Muscle of leg (tissue), 3 donors: ENCODE measurements at regions not wholly inside any gene's neighbourhood (a gene's known extent, or its start where the extent isn't known, plus 50 kb on each side); places are given as distances from the start of the nearest gene placed in this dataset.
"Not testable (repeated sequence)": the region's sequence is repeated elsewhere in the genome, so short reads cannot be mapped to it uniquely, and the experiment has no call there.

ENCODE experiments used
- DNase-seq: peaks from one replicate; pipeline ENCODE4 v3.0.0; 2013
- H3K27ac ChIP-seq: one replicate; pipeline ENCODE4 v1.5.1; 2013; ENCODE audit warnings: mild to moderate bottlenecking, low read length, control low read depth
- H3K27me3 ChIP-seq: one replicate; pipeline ENCODE4 v1.6.1; 2013; ENCODE audit warnings: low read length; ENCODE audit not compliant: control insufficient read depth, insufficient read depth
- H3K36me3 ChIP-seq: one replicate; pipeline ENCODE4 v1.6.1; 2013; ENCODE audit warnings: low read length; ENCODE audit not compliant: control insufficient read depth, insufficient read depth
- H3K4me1 ChIP-seq: one replicate; pipeline ENCODE4 v1.6.1; 2013; ENCODE audit warnings: low read length; ENCODE audit not compliant: control insufficient read depth, insufficient read depth
- H3K4me3 ChIP-seq: one replicate; pipeline ENCODE4 v1.5.1; 2013; ENCODE audit warnings: low read length, control low read depth
- H3K9me3 ChIP-seq: replicated peaks from 2 replicates; pipeline ENCODE4 v1.6.1; 2013; ENCODE audit warnings: low read depth, low read length; ENCODE audit not compliant: control insufficient read depth
- WGBS: methylation state at CpG from one replicate; pipeline ENCODE4 v1.1.5; 2013; ENCODE audit warnings: missing lambda C conversion rate; ENCODE audit not compliant: insufficient coverage; 5-methylcytosine and 5-hydroxymethylcytosine counted together

DNA sequence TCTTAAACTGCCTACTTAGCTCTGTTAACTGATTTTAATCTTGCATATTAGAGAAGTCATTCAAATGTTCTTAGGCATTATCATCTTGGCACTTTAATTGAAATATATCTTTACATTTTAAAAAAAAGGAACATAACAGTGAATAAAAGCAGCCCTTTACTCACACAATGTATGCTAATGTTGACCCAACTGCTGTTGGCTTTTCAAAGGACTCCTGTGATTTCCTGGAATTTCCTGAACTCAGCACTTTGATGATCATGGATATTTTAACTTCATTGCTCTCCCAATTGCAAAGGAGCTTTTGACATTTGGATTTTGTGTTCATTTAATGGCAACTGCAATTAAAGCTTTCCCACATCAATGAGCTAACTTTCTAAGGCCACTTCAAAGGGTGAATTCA is 1230.3 kb downstream of the DIAPH3 start:
- H3K4me1 ChIP-seq, result no peaks in the 10 kb centered on the region
- no peaks in the 10 kb centered on the region for H3K9me3 ChIP-seq
- no peaks in the 10 kb centered on the region for H3K36me3 ChIP-seq
- DNase-seq, result no peak
- no peaks in the 10 kb centered on the region for H3K27me3 ChIP-seq
- no peak overlapping the region for H3K4me3 ChIP-seq
- H3K27ac ChIP-seq, result no peak overlapping the region

DNA sequence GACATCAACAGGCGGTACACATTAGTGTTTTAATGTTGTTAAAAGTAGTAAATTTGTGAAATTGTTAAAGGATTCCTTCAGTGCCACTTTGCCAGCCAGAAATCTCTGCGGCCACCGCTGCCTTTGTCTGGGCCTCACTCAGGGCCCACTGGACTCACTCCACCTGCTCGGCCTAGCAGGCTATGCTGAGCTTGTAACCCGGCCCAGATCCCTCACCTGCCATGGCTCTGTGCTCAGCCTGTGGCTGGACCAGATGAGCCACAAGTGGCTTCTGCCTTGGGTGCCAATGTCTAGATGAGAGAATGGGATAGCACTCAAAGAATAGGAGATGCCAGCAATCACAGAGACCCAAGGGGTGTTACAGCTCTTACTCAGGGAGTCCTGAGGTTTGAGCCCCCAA is 1228.0 kb downstream of the DIAPH3 start:
- Histone ChIP-seq H3K36me3 (no peaks in the 10 kb centered on the region), H3K4me3 (no peak overlapping the region), H3K4me1 (no peaks in the 10 kb centered on the region), H3K9me3 (no peaks in the 10 kb centered on the region), H3K27me3 (no peaks in the 10 kb centered on the region), H3K27ac (no peak overlapping the region)
- 94% methylated on average over 3 of the region's 5 CpGs for WGBS
- no peak for DNase-seq

DNA sequence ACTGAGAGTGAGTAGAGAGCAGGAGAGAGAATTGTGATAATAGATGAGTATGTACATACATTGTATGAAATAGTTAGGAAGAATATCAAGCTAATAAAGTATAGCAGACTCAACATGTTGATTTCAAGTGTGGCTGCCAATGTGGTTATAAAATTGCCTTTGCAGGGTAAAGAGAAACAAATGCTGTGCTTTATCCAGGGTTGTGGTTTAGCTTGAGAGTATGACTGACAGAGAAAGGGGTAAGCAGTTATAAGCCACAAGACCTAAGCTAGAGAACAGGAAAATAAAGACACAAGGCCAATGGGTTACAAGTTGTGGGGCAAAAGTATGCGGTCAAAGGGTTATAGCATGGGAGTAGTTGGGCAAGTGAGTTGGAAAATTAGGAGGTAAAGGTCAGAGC is 1217.5 kb downstream of the DIAPH3 start:
- no peak overlapping the region for H3K27ac ChIP-seq
- no peak overlapping the region for H3K4me3 ChIP-seq
- DNase-seq, result no peak
- H3K36me3 ChIP-seq, result no peaks in the 10 kb centered on the region
- H3K4me1 ChIP-seq, result no peaks in the 10 kb centered on the region
- peaks cover 5% of the 10 kb centered on the region for H3K9me3 ChIP-seq
- H3K27me3 ChIP-seq, result no peaks in the 10 kb centered on the region
- WGBS, result no CpG with 5 or more reads among the region's 1 CpG

DNA sequence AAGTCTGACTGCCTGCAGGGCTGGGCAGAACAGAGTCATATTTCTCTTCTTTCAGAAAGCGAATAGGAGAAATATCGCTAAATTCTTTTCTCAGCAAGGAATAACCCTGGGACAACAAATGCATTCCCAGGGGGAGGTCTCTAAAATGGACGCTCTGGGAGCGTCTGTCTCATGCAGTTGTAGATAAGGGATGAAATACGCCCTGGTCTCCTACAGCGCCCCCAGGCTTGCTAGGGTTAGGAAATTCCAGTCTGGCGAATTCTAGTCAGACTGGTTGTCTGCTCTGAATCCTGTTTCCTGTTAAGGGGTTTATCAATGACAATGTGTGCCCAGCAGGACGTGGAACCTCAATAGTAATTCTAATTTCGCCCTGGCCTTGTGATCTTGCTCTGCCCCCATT is 1214.1 kb downstream of the DIAPH3 start:
- no peak for DNase-seq
- 93% methylated on average over 5 of the region's 9 CpGs for WGBS
- H3K4me1 ChIP-seq, result no peaks in the 10 kb centered on the region

DNA sequence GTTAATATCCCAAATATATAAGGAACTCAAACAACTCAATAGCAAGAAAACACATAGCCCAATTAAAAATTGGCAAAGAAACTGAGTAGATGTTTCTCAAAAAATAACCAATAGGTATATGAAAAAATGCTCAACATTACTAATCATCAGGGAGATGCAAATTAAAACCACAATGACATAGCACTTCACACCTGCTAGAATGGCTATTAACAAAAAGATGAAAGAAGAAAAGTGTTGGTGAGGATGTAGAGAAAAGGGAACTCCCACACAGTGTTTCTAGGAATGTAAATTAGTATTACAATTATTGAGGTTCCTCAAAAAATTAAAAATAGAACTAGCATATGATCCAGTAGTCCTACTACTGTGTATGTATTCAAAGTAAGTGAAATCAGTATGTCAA is 1212.8 kb downstream of the DIAPH3 start:
- Histone ChIP-seq H3K4me1 (no peaks in the 10 kb centered on the region), H3K4me3 (no peak overlapping the region), H3K27me3 (no peaks in the 10 kb centered on the region), H3K27ac (no peak overlapping the region), H3K36me3 (no peaks in the 10 kb centered on the region), H3K9me3 (peaks cover 5% of the 10 kb centered on the region)
- DNase-seq, result no peak

More for the DNA sequence above, 1214.1 kb downstream of the DIAPH3 start:
- Histone ChIP-seq H3K27me3 (no peaks in the 10 kb centered on the region), H3K36me3 (no peaks in the 10 kb centered on the region), H3K9me3 (peaks cover 5% of the 10 kb centered on the region), H3K4me3 (no peak overlapping the region), H3K27ac (no peak overlapping the region)

DNA sequence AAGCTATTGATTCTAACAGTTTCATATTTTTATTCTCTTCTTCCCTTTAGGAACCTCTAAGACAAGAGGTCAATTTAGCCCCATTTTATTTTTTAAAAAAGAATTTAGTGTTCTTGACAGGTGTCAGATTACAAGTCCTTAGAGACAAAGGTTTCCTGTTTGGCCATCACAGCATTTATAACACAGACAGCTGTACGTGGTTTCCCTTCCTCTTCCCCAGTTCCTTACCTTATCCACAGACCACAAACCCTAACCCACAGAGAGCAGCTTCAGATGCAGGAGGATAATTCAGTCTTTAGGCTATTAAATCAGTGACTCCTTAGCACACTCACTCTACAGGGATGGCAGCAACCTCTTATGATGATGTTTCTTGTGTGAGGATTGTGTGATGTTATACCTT is 1210.1 kb downstream of the DIAPH3 start:
- Histone ChIP-seq H3K36me3 (no peaks in the 10 kb centered on the region), H3K9me3 (peaks cover 5% of the 10 kb centered on the region), H3K27me3 (no peaks in the 10 kb centered on the region), H3K4me3 (no peak overlapping the region), H3K4me1 (no peaks in the 10 kb centered on the region), H3K27ac (no peak overlapping the region)
- DNase-seq, result peak; percentile 16
- WGBS, result 13% methylated on average over 1 of the region's 1 CpG

DNA sequence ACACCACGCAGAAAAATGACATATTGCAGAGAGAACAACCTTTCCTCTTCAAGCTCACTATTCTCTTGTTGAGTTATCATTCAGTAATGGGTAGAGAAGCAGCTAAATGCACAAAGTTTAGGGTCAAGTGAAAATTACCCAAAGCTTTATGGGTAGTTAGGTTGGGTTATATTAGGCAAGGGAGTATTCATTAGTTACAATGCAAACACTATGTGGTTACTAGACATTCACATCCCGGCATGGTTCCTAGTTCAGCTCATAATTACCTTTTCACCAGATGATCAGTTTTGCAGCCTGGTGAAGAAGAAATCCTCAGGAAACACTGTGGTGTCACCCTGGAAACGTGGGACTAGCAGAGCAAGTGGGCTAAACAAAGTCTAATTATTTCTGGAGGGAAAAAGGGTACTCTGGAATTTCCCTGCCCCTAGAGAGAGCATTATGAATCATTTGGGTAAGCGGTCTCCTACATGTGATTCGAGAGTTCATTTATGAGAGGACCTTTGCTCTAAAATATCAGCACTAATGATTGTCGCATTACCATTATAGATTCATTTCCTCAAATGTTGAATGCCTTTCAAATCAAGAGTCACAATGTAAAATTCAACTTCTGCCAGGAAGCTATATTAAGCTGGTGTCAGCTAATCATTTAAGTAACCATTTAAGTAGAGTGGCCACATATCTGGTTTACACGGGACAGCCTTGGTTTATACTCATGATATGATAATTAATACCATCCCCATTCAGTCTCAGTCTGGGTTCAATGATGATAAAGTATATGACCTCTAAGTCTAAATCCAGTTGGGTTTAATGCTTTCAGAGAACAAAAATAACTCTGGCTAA is 1208.0 kb downstream of the DIAPH3 start:
- no peak for DNase-seq
- WGBS, result 83% methylated on average over 1 of the region's 7 CpGs

DNA sequence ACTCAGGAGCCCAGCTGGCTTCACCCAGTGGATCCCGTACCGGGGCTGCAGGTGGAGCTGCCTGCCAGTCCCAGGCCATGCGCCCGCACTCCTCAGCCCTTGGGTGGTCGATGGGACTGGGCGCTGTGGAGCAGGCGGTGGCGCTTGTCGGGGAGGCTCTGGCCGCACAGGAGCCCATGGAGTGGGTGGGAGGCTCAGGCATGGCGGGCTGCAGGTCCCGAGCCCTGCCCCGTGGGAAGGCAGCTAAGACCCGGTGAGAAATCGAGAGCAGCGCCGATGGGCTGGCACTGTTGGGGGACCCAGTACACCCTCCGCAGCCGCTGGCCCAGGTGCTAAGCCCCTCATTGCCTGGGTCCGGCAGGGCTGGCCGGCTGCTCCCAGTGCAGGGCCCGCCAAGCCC is 1205.6 kb downstream of the DIAPH3 start:
- 96% methylated on average over 22 of the region's 22 CpGs for WGBS
- H3K27me3 ChIP-seq, DNase-seq, H3K4me3 ChIP-seq, H3K36me3 ChIP-seq, H3K4me1 ChIP-seq, H3K27ac ChIP-seq, H3K9me3 ChIP-seq: not testable (repeated sequence)

More for the DNA sequence above, 1208.0 kb downstream of the DIAPH3 start:
- no peaks in the 10 kb centered on the region for H3K36me3 ChIP-seq
- H3K27ac ChIP-seq, result no peak overlapping the region
- H3K4me3 ChIP-seq, result no peak overlapping the region
- H3K9me3 ChIP-seq, result no peaks in the 10 kb centered on the region
- no peaks in the 10 kb centered on the region for H3K4me1 ChIP-seq
- H3K27me3 ChIP-seq, result no peaks in the 10 kb centered on the region

DNA sequence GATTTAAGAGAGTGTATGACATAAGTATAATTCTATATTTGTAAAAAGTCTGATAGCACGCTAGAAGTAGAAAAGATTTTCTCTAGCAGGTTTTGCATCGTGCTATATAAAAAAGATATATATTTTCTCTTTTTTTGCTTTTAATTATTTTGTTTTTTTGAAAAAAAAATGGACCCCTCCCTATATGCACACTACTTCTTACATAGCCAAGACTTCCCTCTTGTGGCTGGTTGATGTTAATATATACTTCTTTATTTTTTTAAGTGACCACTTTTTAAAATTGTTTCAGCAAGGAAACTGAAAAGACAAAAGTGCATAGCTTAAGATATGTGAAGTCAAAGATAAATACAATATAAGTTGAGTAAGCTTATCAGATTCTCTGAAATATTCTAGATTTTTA is 1202.8 kb downstream of the DIAPH3 start:
- Histone ChIP-seq H3K4me1 (no peaks in the 10 kb centered on the region), H3K36me3 (no peaks in the 10 kb centered on the region), H3K27me3 (no peaks in the 10 kb centered on the region), H3K27ac (no peak overlapping the region), H3K4me3 (no peak overlapping the region), H3K9me3 (no peaks in the 10 kb centered on the region)
- peak; percentile 44 for DNase-seq
- WGBS, result no CpG with 5 or more reads among the region's 2 CpGs

DNA sequence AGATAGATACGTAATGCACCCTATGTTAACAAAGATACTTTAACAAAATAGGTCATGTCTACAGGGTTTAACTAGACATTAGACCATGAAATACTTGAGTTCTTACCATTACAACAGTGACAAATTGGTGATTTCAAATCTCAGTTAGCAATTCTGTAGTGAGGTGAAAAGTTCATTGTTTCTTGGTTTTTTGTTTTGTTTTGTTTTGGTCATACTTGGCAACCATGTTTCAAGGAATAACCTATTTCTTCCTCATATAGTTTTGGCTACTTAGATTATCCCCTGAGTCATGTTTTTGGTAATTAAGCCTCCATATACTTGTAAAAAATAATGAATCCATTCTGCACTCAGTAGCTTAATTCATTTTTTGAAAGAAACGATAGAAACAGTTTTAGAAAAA is 1200.4 kb downstream of the DIAPH3 start:
- H3K9me3 ChIP-seq, result no peaks in the 10 kb centered on the region
- peak; percentile 2 for DNase-seq
- no peak overlapping the region for H3K27ac ChIP-seq
- H3K4me1 ChIP-seq, result no peaks in the 10 kb centered on the region
- no peaks in the 10 kb centered on the region for H3K36me3 ChIP-seq
- WGBS, result no CpG with 5 or more reads among the region's 2 CpGs
- no peak overlapping the region for H3K4me3 ChIP-seq
- no peaks in the 10 kb centered on the region for H3K27me3 ChIP-seq

DNA sequence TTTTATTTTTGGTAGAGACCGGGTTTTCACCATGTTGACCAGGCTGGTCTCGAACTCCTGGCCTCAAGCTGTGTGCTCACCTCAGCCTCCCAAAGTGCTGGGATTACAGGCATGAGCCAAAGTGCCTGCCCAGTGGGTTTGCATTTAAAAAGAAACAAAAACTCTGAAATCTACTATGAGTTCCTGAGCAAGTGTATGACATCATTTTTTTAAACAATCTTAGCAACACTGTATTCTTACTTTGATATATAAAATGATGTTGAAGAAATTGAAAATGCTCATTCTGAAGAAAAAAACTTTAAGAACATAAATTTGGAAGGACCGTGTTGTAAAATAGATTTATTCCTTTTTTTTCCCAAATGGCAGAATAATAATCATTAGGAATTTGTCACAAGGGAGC is 1199.7 kb downstream of the DIAPH3 start:
- Histone ChIP-seq H3K36me3 (no peaks in the 10 kb centered on the region), H3K9me3 (peaks cover under 1% of the 10 kb centered on the region), H3K4me3 (no peak overlapping the region), H3K27me3 (no peaks in the 10 kb centered on the region), H3K4me1 (no peaks in the 10 kb centered on the region), H3K27ac (no peak overlapping the region)
- no CpG with 5 or more reads among the region's 3 CpGs for WGBS
- no peak for DNase-seq
